ENCODE measurements at regions not wholly inside any gene's neighbourhood (a gene's known extent, or its start where the extent isn't known, plus 50 kb on each side); places are given as distances from the start of the nearest gene placed in this dataset.
"Not testable (repeated sequence)": the region's sequence is repeated elsewhere in the genome, so short reads cannot be mapped to it uniquely, and the experiment has no call there.

DNA sequence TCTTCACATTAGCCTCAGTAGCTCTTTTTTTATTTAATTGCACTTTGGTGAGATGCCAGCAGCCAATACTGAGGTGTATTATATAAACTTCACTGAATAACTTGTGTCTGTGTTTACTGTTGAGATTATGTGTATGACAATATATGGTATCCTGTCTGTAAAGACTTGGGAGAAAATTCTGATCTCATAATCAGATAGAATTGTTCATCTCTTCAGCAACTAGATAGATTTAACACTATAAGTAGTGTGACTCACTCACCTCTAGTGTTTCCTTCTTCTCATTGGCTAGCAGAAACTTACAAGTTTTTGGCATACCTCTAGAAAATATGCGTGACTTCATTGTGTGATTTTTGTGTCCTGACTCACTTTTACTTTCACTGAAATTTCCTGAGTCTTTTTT is 67.6 kb upstream of the TGFBR2 start:
- no peak for DNase-seq

GRCh38 chr3:30539206-30539605 is 67.2 kb upstream of the TGFBR2 start:
- DNase-seq, result no peak

DNA sequence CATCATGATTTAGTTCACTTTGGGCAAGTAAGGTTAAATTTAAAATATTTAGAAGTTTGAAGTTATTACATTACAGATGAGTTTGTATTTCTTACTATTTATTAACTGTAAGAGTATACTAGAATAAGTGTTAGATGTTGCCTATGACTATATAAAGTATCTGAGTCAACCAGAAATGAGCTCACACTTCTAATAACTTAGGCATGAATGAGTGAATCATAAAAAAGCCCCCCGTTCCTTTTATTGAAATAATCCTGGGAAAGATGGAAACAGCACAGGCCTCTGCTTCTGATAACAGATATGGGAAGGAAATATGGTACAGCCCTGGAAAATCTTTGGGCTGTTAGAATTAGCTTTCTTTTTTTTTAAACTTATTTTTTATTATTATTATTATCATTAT is 66.6 kb upstream of the TGFBR2 start:
- DNase-seq, result no peak

DNA sequence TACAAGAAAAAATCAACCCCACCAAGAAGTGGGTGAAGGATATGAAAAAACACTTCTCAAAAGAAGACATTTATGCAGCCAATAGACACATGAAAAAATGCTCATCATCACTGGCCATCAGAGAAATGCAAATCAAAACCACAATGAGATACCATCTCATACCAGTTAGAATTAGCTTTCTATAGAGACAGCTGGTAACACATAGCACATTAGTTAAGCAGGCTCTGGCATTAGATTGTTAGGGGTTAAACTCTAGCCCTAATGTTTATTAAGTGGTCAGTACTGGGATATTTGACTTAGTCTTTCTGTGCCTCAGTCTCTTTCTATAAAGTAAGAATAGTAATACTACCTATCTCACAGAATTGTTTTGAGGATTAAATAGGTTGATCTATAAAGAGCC is 65.2 kb upstream of the TGFBR2 start:
- DNase-seq, result not testable (repeated sequence)

GRCh38 chr3:30542897-30543296 is 63.5 kb upstream of the TGFBR2 start:
- no peak for DNase-seq

DNA sequence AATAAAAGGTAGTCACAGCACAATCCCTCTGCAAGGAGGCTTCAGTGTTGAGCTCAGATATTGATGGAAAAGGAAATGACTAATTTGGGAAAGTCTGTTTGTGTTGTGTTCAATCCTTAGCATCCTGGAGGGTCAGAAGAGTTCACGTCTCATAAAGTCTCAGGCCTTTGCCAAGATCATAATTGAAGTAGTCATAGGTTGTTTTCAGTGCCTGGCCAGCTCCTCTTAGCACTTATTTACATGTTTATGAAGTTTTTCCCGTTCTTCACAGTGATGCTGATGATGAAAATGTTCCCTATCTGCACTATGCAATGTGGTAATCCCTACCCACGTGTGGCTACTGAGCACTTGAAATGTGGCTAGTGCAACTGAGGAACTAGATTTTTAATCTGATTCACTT is 61.6 kb upstream of the TGFBR2 start:
- no peak for DNase-seq

- no peak for DNase-seq
These were observed 59.5 kb upstream of the TGFBR2 start for GRCh38 chr3:30546934-30547333.

DNA sequence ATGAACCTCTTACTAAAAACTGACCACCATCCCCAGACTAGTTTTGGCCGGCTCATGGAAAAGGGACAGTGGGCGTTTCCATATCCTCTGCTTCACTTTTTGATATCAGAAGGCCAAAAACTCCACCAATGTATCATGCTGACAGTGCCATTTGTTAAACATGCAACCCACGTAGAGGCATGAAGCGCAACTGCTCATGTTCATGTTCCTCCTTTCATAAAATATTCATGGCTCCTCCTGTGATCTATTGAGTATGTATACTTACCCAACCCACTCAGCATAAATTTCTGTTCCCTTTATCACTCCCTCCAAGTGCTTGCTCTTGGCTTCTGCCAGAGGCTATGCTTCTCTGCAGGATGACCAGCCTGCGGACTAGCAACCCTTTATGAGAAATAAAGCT is 58.7 kb upstream of the TGFBR2 start:
- no peak for DNase-seq

GRCh38 chr3:30548600-30548999 is 57.8 kb upstream of the TGFBR2 start:
- DNase-seq, result peak; percentile 13 to 27

DNA sequence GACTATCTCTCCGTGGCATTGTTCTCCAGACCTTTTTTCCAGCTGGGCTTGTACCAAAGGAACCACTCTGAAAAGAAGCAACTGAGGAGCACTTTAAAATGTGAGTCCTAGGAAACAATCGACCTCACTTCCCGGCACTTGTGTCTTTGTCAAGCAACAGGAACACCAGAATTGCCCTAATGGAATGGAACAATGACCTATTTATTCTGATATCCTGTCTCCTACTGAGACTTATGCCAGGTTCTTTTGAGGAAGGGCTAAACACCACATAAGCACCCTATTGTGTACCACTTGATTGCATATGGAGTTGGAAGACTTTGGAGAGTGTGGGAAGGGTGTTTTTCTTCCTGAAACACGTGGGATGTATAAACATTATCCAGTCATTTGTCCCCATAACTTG is 56.8 kb upstream of the TGFBR2 start:
- DNase-seq, result no peak

DNA sequence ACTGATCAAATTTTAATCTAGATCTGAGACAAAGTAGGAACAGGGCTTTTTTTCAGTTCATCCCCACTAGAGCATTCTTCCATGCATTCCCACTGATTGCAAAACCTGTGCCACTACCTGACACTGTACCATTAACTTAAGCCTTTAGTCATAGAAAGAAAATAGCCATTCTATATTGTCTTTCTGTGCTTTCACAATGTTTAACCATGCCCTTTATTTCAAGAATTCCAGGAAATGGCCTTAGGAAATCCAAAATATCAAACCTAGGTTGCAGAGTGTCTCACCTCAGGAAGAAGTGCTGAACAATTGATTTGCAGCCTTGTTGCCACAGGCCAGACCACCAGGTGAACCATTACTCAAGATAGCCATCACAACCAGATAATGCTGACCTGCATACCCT is 56.2 kb upstream of the TGFBR2 start:
- no peak for DNase-seq

DNA sequence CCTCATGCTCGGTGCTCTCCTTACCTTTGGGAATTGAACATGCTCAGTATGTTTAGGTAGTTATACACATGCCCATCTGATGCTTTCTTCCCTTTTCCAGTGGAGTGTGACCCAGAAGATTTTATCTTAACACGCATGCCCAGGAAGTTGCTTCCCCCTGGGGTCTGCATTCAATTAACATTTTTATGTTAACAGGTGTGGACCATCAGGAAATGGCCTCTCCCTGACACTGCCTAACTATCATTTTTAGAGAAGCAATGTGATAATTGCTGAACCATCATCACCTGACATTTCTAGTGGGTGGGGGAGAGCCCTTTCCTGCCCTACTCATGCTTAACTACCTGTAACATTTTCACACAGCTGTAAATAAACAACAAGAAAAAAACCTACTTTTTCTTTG is 55.1 kb upstream of the TGFBR2 start:
- DNase-seq, result no peak

DNA sequence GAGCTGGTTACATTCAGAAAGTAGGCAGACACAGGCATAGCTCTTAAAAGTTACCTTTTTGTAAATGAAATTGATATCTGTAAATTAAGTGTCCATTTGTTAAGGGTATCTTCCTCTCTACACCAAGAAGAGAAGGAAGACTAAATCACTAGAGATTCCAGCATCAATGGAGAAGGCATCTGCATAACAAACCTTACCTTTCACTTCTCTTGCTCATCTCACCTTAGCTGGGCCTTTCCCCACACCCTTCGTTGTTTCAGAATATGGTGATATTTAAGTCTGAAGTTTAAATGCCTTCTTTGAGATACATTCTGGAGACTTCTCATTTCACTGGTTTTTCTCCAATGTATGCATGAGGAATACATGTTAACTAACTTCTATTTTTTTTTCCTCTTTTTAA is 54.5 kb upstream of the TGFBR2 start:
- DNase-seq, result no peak

- DNase-seq, result peak; percentile 5 to 30
These were observed 52.6 kb upstream of the TGFBR2 start for GRCh38 chr3:30553641-30554316.

DNA sequence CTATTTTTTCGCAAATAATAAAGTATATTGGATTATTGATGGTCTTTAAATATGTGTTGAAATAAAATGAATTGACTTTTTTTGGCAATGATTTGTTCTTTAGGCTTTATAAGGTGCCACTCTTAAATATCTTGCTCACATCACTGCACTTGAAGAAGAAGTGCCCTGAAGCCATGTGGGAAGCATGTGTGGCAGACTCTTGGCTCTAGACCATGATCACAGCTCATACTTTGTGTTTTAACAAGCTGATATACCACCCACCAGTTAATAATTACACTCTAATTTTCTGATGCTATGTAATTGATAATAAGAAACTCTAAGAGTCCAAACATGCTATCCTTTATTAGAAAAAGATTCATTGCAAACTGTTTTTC is 52.1 kb upstream of the TGFBR2 start:
- DNase-seq, result no peak

DNA sequence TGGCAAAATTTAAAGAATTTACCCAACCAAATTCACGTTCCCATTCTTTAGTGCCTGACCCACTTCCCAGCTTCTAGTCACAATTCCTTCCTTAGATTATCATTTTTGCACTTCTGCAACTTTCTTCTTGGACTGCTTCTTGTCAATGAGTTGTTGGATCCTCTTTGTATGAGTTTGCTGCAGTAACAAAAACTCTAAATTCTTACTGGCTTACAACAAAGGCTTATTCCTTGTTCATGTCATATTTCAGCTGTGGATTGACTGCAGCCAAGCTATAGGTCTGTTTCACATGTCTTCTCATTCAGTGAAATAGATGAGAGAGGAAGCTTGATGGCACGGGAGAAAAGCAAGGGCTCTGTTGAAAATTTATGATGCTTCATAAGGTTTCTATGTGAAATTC is 50.4 kb upstream of the TGFBR2 start:
- DNase-seq, result no peak

All from activated CD4-positive, alpha-beta T cell treated with anti-CD3 and anti-CD28 coated beads, Interleukin-2, amount 50 U/mL, for 48 hours (primary cell).